Neural cell (in vitro differentiated cells): ENCODE measurements at regions not wholly inside any gene's neighbourhood (a gene's known extent, or its start where the extent isn't known, plus 50 kb on each side); places are given as distances from the start of the nearest gene placed in this dataset.

Source experiments
- H2AFZ ChIP-seq: fragments of 200-600, 300-800 bp; sonication (generic), shearing (Covaris generic); 2 replicates; pipeline ENCODE4 v1.6.0; 2014; ENCODE audit warnings: low read depth, mild to moderate bottlenecking, antibody characterized with exemption, low read length, moderate library complexity
- H3F3A ChIP-seq: fragments of 200-600 bp; shearing (Covaris generic); 2 replicates; pipeline ENCODE4 v1.6.1; 2016; ENCODE audit warnings: mild to moderate bottlenecking, moderate library complexity, mixed read lengths, antibody characterized with exemption, low read length; ENCODE audit not compliant: insufficient read depth, poor library complexity, severe bottlenecking
- H3K27ac ChIP-seq: fragments of 200-600, 300-800 bp; sonication (generic), shearing (Covaris generic); 2 replicates; pipeline ENCODE4 v1.5.1; 2014; ENCODE audit warnings: mild to moderate bottlenecking, low read length, moderate library complexity
- H3K27me3 ChIP-seq: fragments of 300-800, 200-600 bp; sonication (generic), shearing (Covaris generic); 2 replicates; pipeline ENCODE4 v1.6.0; 2014; ENCODE audit warnings: mild to moderate bottlenecking, low read depth, low read length, moderate library complexity; ENCODE audit not compliant: insufficient read depth
- H3K36me3 ChIP-seq: fragments of 300-800, 200-600 bp; sonication (generic), shearing (Covaris generic); 2 replicates; pipeline ENCODE4 v1.5.1; 2014; ENCODE audit warnings: mild to moderate bottlenecking, antibody characterized with exemption, low read length, moderate library complexity; ENCODE audit not compliant: insufficient read depth
- H3K4me2 ChIP-seq: fragments of 300-800, 200-600 bp; sonication (generic), shearing (Covaris generic); 2 replicates; pipeline ENCODE4 v1.6.0; 2014; ENCODE audit warnings: mild to moderate bottlenecking, low read length
- H3K4me3 ChIP-seq: fragments of 300-800, 200-600 bp; sonication (generic), shearing (Covaris generic); 2 replicates; pipeline ENCODE4 v1.5.1; 2014; ENCODE audit warnings: mild to moderate bottlenecking, low read length, moderate library complexity
- H3K79me2 ChIP-seq: fragments of 200-600 bp; shearing (Covaris generic); replicated peaks from 2 replicates; pipeline ENCODE4 v1.6.0; 2014; ENCODE audit warnings: mild to moderate bottlenecking, low read length, moderate library complexity; ENCODE audit not compliant: insufficient read depth
- H3K9ac ChIP-seq: fragments of 300-800, 200-600 bp; sonication (generic), shearing (Covaris generic); 2 replicates; pipeline ENCODE4 v1.6.1; 2016; ENCODE audit warnings: mild to moderate bottlenecking, low read length, mixed read lengths
- H3K9me2 ChIP-seq: fragments of 200-600 bp; shearing (Covaris generic); 2 replicates; pipeline ENCODE4 v1.6.1; 2016; ENCODE audit warnings: mild to moderate bottlenecking, low read length, mixed read lengths; ENCODE audit not compliant: insufficient read depth
- H3K9me3 ChIP-seq: fragments of 200-600, 300-800 bp; sonication (generic), shearing (Covaris generic); 2 replicates; pipeline ENCODE4 v1.6.1; 2016; ENCODE audit warnings: mild to moderate bottlenecking, mixed run types, low read length, moderate library complexity, mixed read lengths
- H4K20me1 ChIP-seq: fragments of 200-600 bp; shearing (Covaris generic); 2 replicates; pipeline ENCODE4 v1.6.1; 2016; ENCODE audit warnings: mild to moderate bottlenecking, mixed run types; ENCODE audit not compliant: insufficient read depth
- CTCF ChIP-seq: fragments of 450-650 bp; IDR thresholded peaks from 2 replicates; pipeline ENCODE4 v1.5.1; 2014; ENCODE audit warnings: antibody characterized with exemption, mild to moderate bottlenecking, moderate library complexity; ENCODE audit not compliant: poor library complexity, severe bottlenecking
- EP300 ChIP-seq: fragments of 450-650 bp; conservative IDR thresholded peaks from 2 replicates; pipeline ENCODE4 v1.6.1; 2014; ENCODE audit warnings: antibody characterized with exemption, mild to moderate bottlenecking, moderate library complexity; ENCODE audit not compliant: poor library complexity, severe bottlenecking
- EZH2 ChIP-seq: fragments of 200-600, 300-800 bp; shearing (Covaris generic), sonication (generic); IDR thresholded peaks from 2 replicates; pipeline ENCODE4 v1.6.1; 2014; ENCODE audit warnings: antibody characterized with exemption, low read length, borderline replicate concordance, mild to moderate bottlenecking; ENCODE audit not compliant: insufficient read depth, poor library complexity, severe bottlenecking
- MXI1 ChIP-seq: fragments of 450-650 bp; conservative IDR thresholded peaks from 2 replicates; pipeline ENCODE4 v1.6.1; 2014; ENCODE audit warnings: antibody characterized with exemption, mild to moderate bottlenecking; ENCODE audit not compliant: poor library complexity, severe bottlenecking
- POLR2AphosphoS5 ChIP-seq: IDR thresholded peaks from 2 replicates; pipeline ENCODE4 v1.6.1; 2012
- RAD21 ChIP-seq: fragments of 450-650 bp; conservative IDR thresholded peaks from 2 replicates; pipeline ENCODE4 v1.6.1; 2014; ENCODE audit warnings: antibody characterized with exemption, mild to moderate bottlenecking, moderate library complexity
- REST ChIP-seq: IDR thresholded peaks from 2 replicates; pipeline ENCODE4 v1.6.1; 2012; ENCODE audit warnings: borderline replicate concordance
- SMC3 ChIP-seq: fragments of 450-650 bp; conservative IDR thresholded peaks from 2 replicates; pipeline ENCODE4 v1.6.1; 2014; ENCODE audit warnings: antibody characterized with exemption, mild to moderate bottlenecking, moderate library complexity; ENCODE audit not compliant: poor library complexity
- TAF1 ChIP-seq: IDR thresholded peaks from 2 replicates; pipeline ENCODE4 v1.6.1; 2012; ENCODE audit warnings: low read depth

DNA sequence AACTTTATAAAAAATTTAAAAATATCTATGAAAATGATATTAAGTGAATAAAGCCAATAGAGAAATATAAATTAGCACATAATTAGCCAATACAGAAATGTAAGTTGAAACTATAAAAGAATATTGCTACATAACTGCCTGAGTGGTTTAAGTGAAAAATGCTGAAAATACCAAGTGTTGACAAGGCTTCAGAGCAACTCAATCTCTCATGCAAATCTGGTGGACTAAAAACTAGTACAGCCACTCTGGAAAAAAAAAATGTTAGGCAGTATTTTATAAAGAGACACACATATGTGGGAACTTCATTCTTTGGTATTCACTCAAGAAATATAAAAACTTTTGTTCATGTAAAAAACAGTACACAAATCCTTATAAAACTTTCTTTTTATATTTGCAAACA is 833.7 kb upstream of the ROBO1 start:
- no peaks in the 10 kb centered on the region for H3K79me2 ChIP-seq
- no peaks in the 10 kb centered on the region for H4K20me1 ChIP-seq
- no peaks in the 10 kb centered on the region for H3K36me3 ChIP-seq
- no peak overlapping the region for H3K4me3 ChIP-seq
- H3K9me2 ChIP-seq = no peaks in the 10 kb centered on the region
- H3K9ac ChIP-seq = no peak overlapping the region
- no peaks in the 10 kb centered on the region for H3K27me3 ChIP-seq
- no peaks in the 10 kb centered on the region for H3F3A ChIP-seq
- H2AFZ ChIP-seq = no peak overlapping the region
- no peaks in the 10 kb centered on the region for H3K9me3 ChIP-seq
- H3K27ac ChIP-seq = no peak overlapping the region
- H3K4me2 ChIP-seq = no peak overlapping the region
- TF ChIP-seq EZH2 (no peak), MXI1 (no peak)

DNA sequence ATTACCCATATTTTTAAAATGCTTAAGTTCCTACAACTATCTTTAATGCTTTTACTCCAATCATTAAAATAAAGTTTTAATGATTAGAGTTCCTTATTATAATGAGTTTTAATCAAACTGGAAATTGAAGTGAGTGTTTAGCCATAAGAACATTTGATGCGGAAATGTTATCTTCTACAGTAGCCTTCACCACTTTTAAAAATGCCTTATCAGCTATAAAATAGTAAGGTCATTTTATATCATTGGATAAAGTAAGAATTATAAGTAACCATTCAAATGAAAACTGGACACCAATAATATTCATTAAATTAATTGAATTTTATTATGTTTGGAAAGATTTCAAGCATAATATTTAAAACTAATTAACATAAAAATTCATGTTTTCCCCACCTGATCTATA is 825.0 kb upstream of the ROBO1 start:
- H3K27ac ChIP-seq = no peak overlapping the region
- TF ChIP-seq RAD21 = no peak
- TF ChIP-seq POLR2AphosphoS5 = no peak
- TF ChIP-seq TAF1 = no peak
- TF ChIP-seq EZH2 = no peak
- no peaks in the 10 kb centered on the region for H3K9me3 ChIP-seq
- H3K36me3 ChIP-seq = no peaks in the 10 kb centered on the region
- no peak overlapping the region for H3K4me2 ChIP-seq
- no peak overlapping the region for H3K4me3 ChIP-seq
- no peaks in the 10 kb centered on the region for H3F3A ChIP-seq
- no peaks in the 10 kb centered on the region for H3K9me2 ChIP-seq
- no peaks in the 10 kb centered on the region for H4K20me1 ChIP-seq
- no peaks in the 10 kb centered on the region for H3K79me2 ChIP-seq
- H3K27me3 ChIP-seq = no peaks in the 10 kb centered on the region
- H2AFZ ChIP-seq = no peak overlapping the region
- H3K9ac ChIP-seq = no peak overlapping the region

- no peaks in the 10 kb centered on the region for H3K27me3 ChIP-seq
- no peak overlapping the region for H3K9ac ChIP-seq
- H3F3A ChIP-seq = no peaks in the 10 kb centered on the region
- H3K4me2 ChIP-seq = no peak overlapping the region
- H3K36me3 ChIP-seq = no peaks in the 10 kb centered on the region
- H3K27ac ChIP-seq = no peak overlapping the region
- no peaks in the 10 kb centered on the region for H3K9me2 ChIP-seq
- H3K9me3 ChIP-seq = no peaks in the 10 kb centered on the region
- no peak overlapping the region for H3K4me3 ChIP-seq
- H3K79me2 ChIP-seq = no peaks in the 10 kb centered on the region
- no peak overlapping the region for H2AFZ ChIP-seq
- TF ChIP-seq TAF1 = no peak
- TF ChIP-seq CTCF = no peak
- TF ChIP-seq EP300 = no peak
- TF ChIP-seq SMC3 = no peak
- TF ChIP-seq REST = no peak
- TF ChIP-seq MXI1 = no peak
- TF ChIP-seq RAD21 = no peak
- no peak for TF ChIP-seq POLR2AphosphoS5
- no peak for TF ChIP-seq EZH2
- H4K20me1 ChIP-seq = no peaks in the 10 kb centered on the region
Measured at GRCh38 chr3:80586338-80586737, 818.5 kb upstream of the ROBO1 start.
